GM10266 (cell line): ENCODE measurements at regions not wholly inside any gene's neighbourhood (a gene's known extent, or its start where the extent isn't known, plus 50 kb on each side); places are given as distances from the start of the nearest gene placed in this dataset.

Experiments used
- DNase-seq: peaks from one replicate; pipeline ENCODE4 v3.0.0; 2012; ENCODE audit errors: extremely low spot score
- CTCF ChIP-seq: IDR thresholded peaks from 2 replicates; pipeline ENCODE4 v1.5.1; 2012; ENCODE audit warnings: mild to moderate bottlenecking, low read depth; ENCODE audit not compliant: control insufficient read depth, insufficient read depth; ENCODE audit errors: missing control alignments

DNA sequence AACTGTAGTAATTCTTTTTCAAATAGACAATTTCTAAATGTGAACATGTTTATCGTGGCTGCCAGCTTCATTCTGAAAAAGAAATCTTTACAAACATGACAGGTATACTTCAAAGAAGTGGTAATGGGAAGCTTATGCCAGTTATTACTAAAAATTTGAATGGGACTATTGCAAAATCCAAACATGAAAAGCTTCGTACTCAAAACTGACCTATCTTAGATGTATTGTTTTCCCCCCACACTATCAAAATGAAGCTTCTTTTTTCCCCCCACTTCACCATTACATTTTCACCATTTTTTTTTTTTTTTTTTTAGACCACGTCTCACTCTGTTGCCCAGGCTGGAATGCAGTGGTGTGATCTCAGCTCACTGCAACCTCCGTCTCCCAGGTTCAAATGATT lies 50.4 kb upstream of the SERTAD2 start:
- no peak for TF ChIP-seq CTCF
- no peak for DNase-seq

DNA sequence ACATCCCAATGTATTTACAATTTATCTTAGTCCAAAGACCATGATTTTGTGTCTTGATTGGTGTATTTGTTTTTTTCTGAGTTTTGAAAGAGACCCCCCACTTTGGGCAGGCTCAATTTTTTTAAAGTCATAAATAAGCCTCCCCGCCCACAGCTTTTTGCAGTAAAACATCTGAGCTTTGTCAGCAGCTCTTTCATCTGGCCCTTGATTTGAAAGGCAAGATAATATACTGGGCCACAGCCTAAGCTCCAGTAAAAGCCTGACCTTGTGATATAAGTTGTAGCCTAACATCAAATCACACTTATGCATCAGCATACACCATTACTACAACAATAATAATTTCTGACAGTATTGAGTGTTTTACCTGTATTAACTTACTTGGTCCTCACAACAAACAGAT lies 51.3 kb upstream of the SERTAD2 start:
- DNase-seq = no peak
- no peak for TF ChIP-seq CTCF

DNA sequence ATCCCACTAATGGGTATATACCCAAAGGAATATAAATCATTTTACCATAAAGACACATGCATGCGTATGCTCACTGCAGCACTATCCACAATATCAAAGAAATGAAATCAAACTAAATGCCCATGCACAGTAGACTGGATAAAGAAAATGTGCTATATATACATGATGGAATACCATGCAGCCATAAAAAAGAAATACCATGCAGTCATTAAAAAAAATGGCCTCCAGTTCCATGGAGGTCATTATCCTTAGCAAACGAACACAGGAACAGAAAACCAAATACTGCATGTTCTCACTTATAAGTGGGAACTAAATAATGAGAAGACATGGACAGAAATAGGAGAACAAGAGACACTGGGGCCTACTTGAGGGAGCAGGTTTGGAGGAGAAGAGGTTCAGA lies 53.6 kb upstream of the SERTAD2 start:
- no peak for DNase-seq

DNA sequence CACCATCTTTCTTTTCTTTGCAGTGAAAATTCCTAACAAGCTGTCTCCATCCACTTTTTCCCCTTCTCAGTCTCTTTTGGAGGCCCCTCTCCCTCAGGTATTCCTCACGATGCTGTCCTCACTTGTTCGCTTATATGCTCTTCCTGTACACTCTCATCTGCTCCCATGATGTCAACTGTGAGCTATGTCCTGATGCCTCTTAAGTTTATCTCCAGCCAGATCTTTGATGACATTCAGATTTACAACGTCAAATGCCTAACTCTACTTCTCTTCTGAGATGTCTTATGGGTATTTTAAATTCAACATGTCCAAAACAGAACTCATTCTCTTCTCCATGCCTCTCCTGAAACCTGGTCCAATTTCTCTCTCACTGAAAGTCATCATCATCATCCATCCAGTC lies 55.1 kb upstream of the SERTAD2 start:
- DNase-seq = no peak
- no peak for TF ChIP-seq CTCF

More for the DNA sequence above, 53.6 kb upstream of the SERTAD2 start:
- TF ChIP-seq CTCF = no peak

DNA sequence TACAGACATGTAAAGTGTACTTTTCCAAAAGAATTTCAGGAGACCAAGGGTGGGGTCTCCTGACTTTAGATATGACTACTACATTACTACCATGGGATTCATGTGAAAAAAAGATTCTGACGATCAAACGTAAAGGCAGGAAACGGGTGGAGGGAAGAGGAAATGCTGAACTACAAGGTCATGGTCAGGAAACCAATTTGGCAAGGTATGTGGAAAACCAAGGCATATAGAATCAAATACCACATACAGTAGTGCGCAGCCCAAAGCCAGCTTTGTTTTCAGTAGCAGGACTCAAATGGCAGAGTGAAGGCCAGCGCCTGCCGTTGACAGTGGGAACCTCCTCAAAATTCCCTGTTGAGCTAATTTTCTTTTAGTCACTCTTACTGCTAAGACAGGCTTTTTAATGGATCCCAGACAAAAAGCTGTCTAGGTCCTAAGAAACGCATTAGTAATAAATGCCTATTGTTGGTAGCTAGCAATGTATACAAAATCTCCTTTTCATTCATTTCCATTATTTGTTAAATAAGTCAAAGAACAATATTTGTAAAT lies 57.6 kb upstream of the SERTAD2 start:
- DNase-seq = no peak
- TF ChIP-seq CTCF = no peak

GRCh38 chr2:64713686-64714085 lies 60.0 kb upstream of the SERTAD2 start:
- DNase-seq = no peak
- TF ChIP-seq CTCF = no peak

DNA sequence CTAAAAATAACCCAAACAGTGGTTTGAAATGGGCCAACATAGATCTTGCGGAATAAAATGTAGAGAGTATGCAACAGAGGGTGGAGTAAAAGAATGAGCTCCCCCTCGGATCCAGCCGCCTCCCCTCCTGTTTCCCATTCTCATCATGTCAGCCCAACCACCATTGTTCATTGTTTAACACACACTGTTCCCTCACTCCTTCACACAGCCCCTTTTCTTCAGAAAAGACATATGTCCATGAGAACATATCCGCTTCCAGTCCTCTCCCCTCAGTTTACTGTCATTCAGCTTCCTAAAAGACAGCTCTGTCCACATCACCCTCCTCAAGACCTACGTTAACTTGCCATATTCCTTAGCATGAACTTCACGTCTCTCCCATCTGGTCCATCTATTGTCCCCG lies 62.9 kb upstream of the SERTAD2 start:
- DNase-seq = no peak
- TF ChIP-seq CTCF = no peak
